ENCODE measurements at regions not wholly inside any gene's neighbourhood (a gene's known extent, or its start where the extent isn't known, plus 50 kb on each side); places are given as distances from the start of the nearest gene placed in this dataset.

DNA sequence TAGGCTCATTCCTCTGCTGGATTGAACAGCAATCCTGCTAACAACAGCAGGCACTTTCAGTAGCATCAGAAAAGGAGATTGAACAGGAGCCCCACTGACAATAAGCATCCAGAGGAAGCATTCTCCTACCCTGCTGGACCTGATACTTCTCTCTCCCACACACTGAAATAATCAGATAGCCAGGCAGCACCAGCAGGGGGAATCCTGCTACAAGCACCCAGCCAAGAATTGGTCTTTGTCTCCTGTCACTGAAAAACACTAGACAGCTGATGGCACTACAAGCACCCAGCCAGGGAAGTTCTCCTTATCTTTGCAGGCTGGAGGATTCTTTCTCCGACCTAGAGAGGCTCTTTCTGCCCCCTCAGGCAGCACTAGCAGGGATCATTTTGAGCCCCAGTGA, 444.3 kb upstream of the GRIA3 start:
- DNase-seq (ENCODE audit: extremely low read depth in 1 of 4, low spot score in 3 of 4) (no peak), ATAC-seq (no peak), FAIRE-seq (no peak)
- H3K9ac ChIP-seq (ENCODE audit: insufficient read depth in 1 of 2, low read depth in 2 of 2, low read length in 2 of 2): no peak overlapping the region
- no peaks in the 10 kb centered on the region for H3K9me1 ChIP-seq (ENCODE audit: control insufficient read depth, insufficient read depth, low read length)
- in situ Hi-C loops (cut with MboI) (no loop called here), intact Hi-C loops (cut with micrococcal nuclease) (no loop called here)
- H4K20me1 ChIP-seq (replicated peaks; ENCODE audit: control insufficient read depth, insufficient read depth, low read length): no peaks in the 10 kb centered on the region
- CTCF ChIA-PET (ENCODE audit: low intra/inter-chr PET ratio): no interaction called here
- no peak overlapping the region for H3K4me3 ChIP-seq
- H3K9me3 ChIP-seq (replicated peaks; ENCODE audit: control insufficient read depth, insufficient read depth, low read depth, low read length): no peaks in the 10 kb centered on the region
- H2AFZ ChIP-seq (ENCODE audit: low read depth, low read length): no peak overlapping the region
- no peaks in the 10 kb centered on the region for H3K27me3 ChIP-seq (ENCODE audit: control insufficient read depth in 2 of 2, insufficient read depth in 2 of 2, low read length in 2 of 2)
- 0% methylated on average over 1 of the region's 1 CpG for WGBS (ENCODE audit: insufficient coverage, low coverage, missing lambda C conversion rate)
- H3K36me3 ChIP-seq (ENCODE audit: control insufficient read depth, insufficient read depth, low read length): no peaks in the 10 kb centered on the region
- no peaks in the 10 kb centered on the region for H3K79me2 ChIP-seq (ENCODE audit: control insufficient read depth, insufficient read depth, low read length)
- no TSS peak for BruUV-seq (replicated peaks)
- POLR2A ChIA-PET: no interaction called here
- no peak overlapping the region for H3K4me2 ChIP-seq (ENCODE audit: insufficient read depth, low read length)
- no peaks in the 10 kb centered on the region for H3K4me1 ChIP-seq (replicated peaks in 1 of 2; ENCODE audit: control insufficient read depth in 2 of 2, insufficient read depth in 2 of 2, low read length in 2 of 2)
- no peak overlapping the region for H3K27ac ChIP-seq (ENCODE audit: extremely low read depth, low read depth, low read length)
- TF ChIP-seq PHF8 (IDR thresholded peaks at IDR 0.05; ENCODE audit: borderline replicate concordance, low read length) (no peak), ARID1B (IDR thresholded peaks at IDR 0.05) (no peak), SRF (CRISPR knock-in tag; IDR thresholded peaks at IDR 0.05) (no peak), SOX6 (IDR thresholded peaks at IDR 0.05) (no peak), ZNF133 (CRISPR knock-in tag; IDR thresholded peaks at IDR 0.05) (no peak), CHD4 (IDR thresholded peaks at IDR 0.05; ENCODE audit: insufficient read depth, insufficient replicate concordance, low read depth, low read length, poor library complexity, severe bottlenecking) (no peak), BHLHE40 (IDR thresholded peaks at IDR 0.05; ENCODE audit: low read length) (no peak), SMAD3 (CRISPR knock-in tag; conservative IDR thresholded peaks at IDR 0.05) (no peak), KHSRP (IDR thresholded peaks at IDR 0.05) (no peak), FIP1L1 (IDR thresholded peaks at IDR 0.05; ENCODE audit: low read depth, low read length, poor library complexity, severe bottlenecking) (no peak), HIVEP1 (CRISPR knock-in tag; IDR thresholded peaks at IDR 0.05) (no peak), XRCC3 (IDR thresholded peaks at IDR 0.05) (no peak), PHB2 (IDR thresholded peaks at IDR 0.05; ENCODE audit: low read depth) (no peak), TAL1 (IDR thresholded peaks at IDR 0.05) (no peak)
- TF ChIP-seq, protein P1, sequence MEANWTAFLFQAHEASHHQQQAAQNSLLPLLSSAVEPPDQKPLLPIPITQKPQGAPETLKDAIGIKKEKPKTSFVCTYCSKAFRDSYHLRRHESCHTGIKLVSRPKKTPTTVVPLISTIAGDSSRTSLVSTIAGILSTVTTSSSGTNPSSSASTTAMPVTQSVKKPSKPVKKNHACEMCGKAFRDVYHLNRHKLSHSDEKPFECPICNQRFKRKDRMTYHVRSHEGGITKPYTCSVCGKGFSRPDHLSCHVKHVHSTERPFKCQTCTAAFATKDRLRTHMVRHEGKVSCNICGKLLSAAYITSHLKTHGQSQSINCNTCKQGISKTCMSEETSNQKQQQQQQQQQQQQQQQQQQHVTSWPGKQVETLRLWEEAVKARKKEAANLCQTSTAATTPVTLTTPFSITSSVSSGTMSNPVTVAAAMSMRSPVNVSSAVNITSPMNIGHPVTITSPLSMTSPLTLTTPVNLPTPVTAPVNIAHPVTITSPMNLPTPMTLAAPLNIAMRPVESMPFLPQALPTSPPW (CRISPR knock-in tag; IDR thresholded peaks at IDR 0.05): no peak
- TF ChIP-seq, protein P2, sequence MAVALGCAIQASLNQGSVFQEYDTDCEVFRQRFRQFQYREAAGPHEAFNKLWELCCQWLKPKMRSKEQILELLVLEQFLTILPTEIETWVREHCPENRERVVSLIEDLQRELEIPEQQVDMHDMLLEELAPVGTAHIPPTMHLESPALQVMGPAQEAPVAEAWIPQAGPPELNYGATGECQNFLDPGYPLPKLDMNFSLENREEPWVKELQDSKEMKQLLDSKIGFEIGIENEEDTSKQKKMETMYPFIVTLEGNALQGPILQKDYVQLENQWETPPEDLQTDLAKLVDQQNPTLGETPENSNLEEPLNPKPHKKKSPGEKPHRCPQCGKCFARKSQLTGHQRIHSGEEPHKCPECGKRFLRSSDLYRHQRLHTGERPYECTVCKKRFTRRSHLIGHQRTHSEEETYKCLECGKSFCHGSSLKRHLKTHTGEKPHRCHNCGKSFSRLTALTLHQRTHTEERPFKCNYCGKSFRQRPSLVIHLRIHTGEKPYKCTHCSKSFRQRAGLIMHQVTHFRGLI (CRISPR knock-in tag; IDR thresholded peaks at IDR 0.05): no peak
- TF ChIP-seq, protein P3, sequence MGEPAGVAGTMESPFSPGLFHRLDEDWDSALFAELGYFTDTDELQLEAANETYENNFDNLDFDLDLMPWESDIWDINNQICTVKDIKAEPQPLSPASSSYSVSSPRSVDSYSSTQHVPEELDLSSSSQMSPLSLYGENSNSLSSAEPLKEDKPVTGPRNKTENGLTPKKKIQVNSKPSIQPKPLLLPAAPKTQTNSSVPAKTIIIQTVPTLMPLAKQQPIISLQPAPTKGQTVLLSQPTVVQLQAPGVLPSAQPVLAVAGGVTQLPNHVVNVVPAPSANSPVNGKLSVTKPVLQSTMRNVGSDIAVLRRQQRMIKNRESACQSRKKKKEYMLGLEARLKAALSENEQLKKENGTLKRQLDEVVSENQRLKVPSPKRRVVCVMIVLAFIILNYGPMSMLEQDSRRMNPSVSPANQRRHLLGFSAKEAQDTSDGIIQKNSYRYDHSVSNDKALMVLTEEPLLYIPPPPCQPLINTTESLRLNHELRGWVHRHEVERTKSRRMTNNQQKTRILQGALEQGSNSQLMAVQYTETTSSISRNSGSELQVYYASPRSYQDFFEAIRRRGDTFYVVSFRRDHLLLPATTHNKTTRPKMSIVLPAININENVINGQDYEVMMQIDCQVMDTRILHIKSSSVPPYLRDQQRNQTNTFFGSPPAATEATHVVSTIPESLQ (CRISPR knock-in tag; IDR thresholded peaks at IDR 0.05): no peak
- TF ChIP-seq, protein P4, sequence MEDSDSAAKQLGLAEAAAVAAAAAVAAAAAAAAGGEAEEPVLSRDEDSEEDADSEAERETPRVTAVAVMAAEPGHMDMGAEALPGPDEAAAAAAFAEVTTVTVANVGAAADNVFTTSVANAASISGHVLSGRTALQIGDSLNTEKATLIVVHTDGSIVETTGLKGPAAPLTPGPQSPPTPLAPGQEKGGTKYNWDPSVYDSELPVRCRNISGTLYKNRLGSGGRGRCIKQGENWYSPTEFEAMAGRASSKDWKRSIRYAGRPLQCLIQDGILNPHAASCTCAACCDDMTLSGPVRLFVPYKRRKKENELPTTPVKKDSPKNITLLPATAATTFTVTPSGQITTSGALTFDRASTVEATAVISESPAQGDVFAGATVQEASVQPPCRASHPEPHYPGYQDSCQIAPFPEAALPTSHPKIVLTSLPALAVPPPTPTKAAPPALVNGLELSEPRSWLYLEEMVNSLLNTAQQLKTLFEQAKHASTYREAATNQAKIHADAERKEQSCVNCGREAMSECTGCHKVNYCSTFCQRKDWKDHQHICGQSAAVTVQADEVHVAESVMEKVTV (CRISPR knock-in tag; IDR thresholded peaks at IDR 0.05): no peak

Measured in K562 (cell line).